Ramos (cell line): ENCODE measurements at regions not wholly inside any gene's neighbourhood (a gene's known extent, or its start where the extent isn't known, plus 50 kb on each side); places are given as distances from the start of the nearest gene placed in this dataset.
"Not testable (repeated sequence)": the region's sequence is repeated elsewhere in the genome, so short reads cannot be mapped to it uniquely, and the experiment has no call there.

Experiments used
- in situ Hi-C: fragments of 300-500 bp; cut with MboI; formaldehyde crosslinking; loops from one replicate; pipeline ENCODE4 v1.14.3; 2022; ENCODE audit warnings: low sequenced_read_pairs; ENCODE audit not compliant: unreplicated experiment

- in situ Hi-C loops = no loop called here
Observed at GRCh38 chr15:38793206-38793810, 228.7 kb upstream of the RASGRP1 start.

DNA sequence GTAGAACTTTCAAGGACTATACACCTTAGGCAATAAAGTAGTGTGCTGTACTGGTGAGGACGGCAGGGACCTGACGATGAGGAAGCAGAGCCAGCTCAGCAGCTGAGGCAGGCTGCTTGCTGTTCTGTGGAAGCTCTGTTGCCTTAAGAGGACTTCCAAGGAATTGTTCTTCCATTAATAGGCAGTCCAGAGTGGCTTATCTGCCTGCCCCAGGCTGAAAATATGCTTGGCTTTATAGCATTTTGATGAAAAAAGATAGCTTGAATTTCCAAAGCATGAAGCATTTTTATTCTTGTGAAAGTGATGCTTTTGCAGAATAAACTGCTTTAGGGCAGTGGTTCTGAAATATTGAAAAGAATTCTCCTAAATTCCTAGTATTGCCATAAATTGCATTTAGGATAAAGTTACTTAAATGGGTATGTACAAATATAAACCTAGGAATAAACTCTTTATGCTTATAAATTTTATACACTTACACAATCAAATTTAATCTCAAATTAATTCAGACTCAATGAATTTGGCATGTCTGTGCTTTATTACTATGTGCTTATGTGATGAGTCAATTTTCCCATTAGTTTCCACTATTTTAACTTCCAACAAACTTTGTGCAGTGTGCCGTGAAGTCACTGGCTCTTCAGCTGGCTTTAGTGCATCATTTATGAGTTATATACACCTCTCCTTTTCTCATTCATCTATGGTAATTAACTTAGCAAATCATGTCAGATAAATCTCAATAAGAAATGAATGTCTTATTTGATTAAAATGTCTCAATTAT is 231.0 kb upstream of the RASGRP1 start:
- in situ Hi-C loops = no loop called here

GRCh38 chr15:38796589-38796988 is 232.0 kb upstream of the RASGRP1 start:
- in situ Hi-C loops = no loop called here

DNA sequence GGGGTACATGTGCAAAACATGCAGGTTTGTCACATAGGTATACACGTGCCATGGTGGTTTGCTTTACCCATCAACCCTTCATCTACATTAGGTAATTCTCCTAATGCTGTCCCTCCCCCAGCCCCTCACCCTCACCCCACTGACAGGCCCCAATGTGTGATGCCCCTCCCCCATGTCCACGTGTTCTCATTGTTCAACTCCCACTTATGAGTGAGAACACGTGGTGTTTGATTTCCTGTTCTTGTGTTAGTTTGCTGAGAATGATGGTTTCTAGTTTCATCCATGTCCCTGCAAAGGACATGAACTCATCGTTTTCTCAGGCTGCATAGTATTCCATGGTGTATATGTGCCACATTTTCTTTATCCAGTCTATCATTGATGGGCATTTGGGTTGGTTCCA is 232.9 kb upstream of the RASGRP1 start:
- in situ Hi-C loops = not testable (repeated sequence)

- in situ Hi-C loops = not testable (repeated sequence)
Observed at GRCh38 chr15:38799202-38799601, 234.6 kb upstream of the RASGRP1 start.

- in situ Hi-C loops = loop anchor here (25.0 kb wide), 1 partner anchor 778 kb away; the partner anchor contains the start of gene THBS1
Observed at GRCh38 chr15:38809621-38810020, 245.0 kb upstream of the RASGRP1 start.

GRCh38 chr15:38810686-38811085 is 246.1 kb upstream of the RASGRP1 start:
- in situ Hi-C loops = loop anchor here (25.0 kb wide), 1 partner anchor 777 kb away; the partner anchor contains the start of gene THBS1

DNA sequence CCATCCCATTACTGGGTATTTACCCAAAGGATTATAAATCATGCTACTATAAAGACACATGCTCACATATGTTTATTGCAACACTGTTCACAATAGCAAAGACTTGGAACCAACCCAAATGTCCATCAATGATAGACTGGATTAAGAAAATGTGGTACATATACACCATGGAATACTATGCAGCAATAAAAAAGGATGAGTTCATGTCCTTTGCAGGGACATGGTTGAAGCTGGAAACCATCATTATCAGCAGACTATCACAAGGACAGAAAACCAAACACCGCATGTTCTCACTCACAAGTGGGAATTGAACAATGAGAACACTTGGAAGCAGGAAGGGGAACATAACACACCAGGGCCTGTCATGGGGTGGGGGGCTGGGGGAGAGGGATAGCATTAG is 249.6 kb upstream of the RASGRP1 start:
- in situ Hi-C loops = loop anchor here (25.0 kb wide), 1 partner anchor 773 kb away; the partner anchor contains the start of gene THBS1

GRCh38 chr15:38814891-38815290 is 250.3 kb upstream of the RASGRP1 start:
- in situ Hi-C loops = loop anchor here (25.0 kb wide), 1 partner anchor 772 kb away; the partner anchor contains the start of gene THBS1

DNA sequence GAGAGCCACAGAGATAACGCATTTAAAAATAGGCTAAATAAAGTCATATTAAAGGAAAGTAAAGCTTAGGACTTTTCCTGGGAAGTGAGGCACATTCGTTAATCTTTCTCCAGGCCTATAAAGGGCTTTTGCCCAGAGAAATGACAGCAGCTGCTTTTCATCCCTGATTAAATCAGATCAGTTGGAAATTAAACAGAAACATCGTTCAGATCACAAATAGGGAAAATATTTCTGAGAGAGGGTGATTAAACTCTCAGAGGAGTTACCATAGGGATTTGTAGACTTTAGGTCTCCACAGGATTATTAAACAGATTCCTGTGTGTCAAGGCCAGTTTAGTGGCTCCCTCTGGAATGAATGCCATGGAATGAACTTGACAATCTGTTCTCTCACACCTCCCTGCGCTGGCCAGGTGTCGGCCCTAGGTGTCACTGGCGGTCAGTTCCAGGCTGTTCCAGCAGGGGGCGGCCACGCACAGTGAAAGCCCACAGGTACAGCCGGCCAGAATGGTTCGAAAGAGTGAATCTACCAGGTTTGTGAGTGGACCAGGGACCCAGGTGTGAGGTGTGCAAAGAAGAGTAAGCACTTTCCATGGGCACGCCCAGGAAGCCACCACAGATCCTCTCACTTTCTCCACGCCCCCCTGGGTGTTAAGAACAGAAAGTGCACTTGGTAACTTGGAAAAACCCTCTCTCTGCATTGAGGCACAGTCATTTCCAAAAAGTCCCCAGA is 253.0 kb upstream of the RASGRP1 start:
- in situ Hi-C loops = loop anchor here (25.0 kb wide), 1 partner anchor 770 kb away; the partner anchor contains the start of gene THBS1

GRCh38 chr15:38818157-38818790 is 253.7 kb upstream of the RASGRP1 start:
- in situ Hi-C loops = loop anchor here (25.0 kb wide), 1 partner anchor 769 kb away; the partner anchor contains the start of gene THBS1

DNA sequence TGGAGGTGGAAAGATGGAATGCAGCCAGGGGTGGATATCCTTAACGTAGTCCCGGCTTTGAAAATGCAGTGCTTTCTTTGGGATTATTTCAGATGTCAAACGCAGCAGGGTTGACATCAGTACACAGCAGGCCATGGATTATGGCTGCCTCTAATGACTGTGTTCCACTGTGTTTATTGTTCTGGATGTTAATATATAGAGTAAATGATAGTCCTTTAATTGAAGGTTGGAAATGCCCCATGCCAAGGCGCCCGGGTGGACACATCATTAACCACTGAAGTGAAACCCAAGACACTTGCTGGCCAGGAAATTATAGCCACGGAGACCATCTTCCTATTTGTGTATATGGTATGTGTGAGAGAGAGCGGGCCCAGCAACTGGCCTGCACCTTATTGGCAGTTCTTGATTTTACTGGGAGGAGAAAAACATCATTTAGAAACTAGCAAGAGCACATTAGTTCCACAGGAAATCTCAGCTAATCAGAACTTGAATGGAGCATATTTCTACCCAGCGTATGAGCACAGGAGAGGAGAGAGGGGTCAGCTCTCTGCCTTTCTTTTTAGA is 254.9 kb upstream of the RASGRP1 start:
- in situ Hi-C loops = loop anchor here (25.0 kb wide), 1 partner anchor 768 kb away; the partner anchor contains the start of gene THBS1

- in situ Hi-C loops = loop anchor here (25.0 kb wide), 1 partner anchor 764 kb away; the partner anchor contains the start of gene THBS1
Observed at GRCh38 chr15:38823263-38823662, 258.6 kb upstream of the RASGRP1 start.

GRCh38 chr15:38824719-38825118 is 260.1 kb upstream of the RASGRP1 start:
- in situ Hi-C loops = loop anchor here (25.0 kb wide), 1 partner anchor 763 kb away; the partner anchor contains the start of gene THBS1

DNA sequence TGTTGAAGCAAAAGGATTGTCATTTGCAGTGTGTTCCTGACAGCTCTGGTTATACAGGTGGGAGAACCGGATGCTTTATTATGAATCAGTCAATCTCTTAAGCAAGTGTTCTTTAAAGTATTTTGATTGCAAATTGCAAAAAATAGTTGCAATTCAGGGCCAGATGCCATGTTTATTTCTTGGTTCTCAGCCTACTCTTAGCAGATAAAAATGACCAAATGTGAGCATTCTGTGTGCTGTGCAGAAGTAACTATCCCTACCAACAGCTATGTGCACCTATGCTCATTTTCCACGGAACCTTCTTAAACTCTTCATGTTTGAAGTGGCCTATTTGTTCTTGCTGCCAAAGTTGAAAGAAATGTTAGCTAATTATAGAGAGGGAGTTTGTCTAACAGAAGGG is 262.3 kb upstream of the RASGRP1 start:
- in situ Hi-C loops = no loop called here

DNA sequence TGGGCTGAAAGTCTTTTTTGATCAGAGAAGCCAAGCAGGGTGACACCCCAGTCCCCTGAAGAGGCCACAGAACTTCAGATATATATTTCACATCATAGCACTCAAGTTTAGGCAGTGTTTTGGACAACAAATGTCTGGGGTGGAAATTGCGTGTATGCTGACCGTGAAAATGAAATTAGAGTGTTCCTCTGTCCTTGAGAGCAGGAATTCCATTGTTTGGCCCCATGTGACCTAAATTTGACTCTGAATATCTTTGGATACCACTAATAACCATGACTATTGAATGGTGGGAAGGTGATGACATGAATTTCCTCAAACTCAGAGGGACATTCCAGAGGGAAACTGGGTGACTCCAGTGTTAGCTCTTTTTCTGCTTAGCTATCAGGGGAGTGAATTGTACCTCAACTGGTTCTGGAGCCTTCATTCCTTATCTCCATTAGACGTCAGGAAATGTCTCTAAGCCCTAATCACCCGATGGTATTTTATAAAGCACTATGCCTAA is 263.5 kb upstream of the RASGRP1 start:
- in situ Hi-C loops = no loop called here

DNA sequence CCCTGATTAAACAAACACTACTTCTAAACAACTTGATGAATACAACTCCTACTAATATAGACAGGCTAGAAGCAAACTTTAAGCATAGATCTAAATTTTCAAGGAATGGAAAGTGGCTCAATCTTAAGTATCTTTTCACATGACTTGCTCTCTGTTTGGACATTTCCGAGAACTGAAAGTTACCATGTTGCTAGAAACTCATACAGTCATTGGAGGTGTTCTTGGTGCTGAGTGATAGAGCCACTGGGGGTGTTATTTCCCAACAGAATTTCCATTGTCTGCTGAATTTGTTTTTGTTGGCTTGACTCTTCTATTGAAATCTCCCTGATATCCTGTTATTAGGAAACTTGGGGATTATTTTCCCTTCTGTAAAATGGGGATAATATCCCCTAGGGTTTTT is 264.5 kb upstream of the RASGRP1 start:
- in situ Hi-C loops = no loop called here

- in situ Hi-C loops = no loop called here
Observed at GRCh38 chr15:38842226-38842625, 277.6 kb upstream of the RASGRP1 start.

DNA sequence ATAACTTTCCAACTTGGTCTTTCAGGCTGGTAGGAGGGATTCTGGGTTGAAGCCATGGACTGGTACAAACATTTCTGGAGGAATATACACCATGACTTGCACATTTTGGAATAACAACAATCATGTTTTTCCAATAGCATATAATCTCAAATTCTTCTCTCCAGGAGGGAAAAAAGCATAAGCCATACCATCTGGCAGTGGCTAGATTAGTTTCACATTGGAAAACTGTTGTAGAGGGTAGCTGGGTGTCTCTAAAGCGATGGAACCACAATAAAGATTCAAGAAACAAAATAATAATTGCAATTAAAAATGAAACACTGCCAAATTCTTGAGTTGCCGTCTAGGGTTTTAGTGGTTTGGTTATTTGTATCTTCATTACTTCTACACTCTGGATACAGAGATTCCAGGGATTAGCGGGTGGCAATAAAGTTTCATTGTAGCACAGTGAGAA is 278.5 kb upstream of the RASGRP1 start:
- in situ Hi-C loops = no loop called here
